ENCODE measurements at regions not wholly inside any gene's neighbourhood (a gene's known extent, or its start where the extent isn't known, plus 50 kb on each side); places are given as distances from the start of the nearest gene placed in this dataset.

GRCh38 chr5:75975496-75975895 is 107.7 kb upstream of the SV2C start:
- TF ChIP-seq ZNF274 (IDR thresholded peaks at IDR 0.05; ENCODE audit: low read depth, low read length) (no peak), YY1 (IDR thresholded peaks at IDR 0.05; ENCODE audit: insufficient read depth, insufficient read length) (no peak), SUZ12 (IDR thresholded peaks at IDR 0.05; ENCODE audit: extremely low read depth, insufficient read depth, insufficient read length) (no peak)
- Histone ChIP-seq H3K9me3 (ENCODE audit: insufficient read depth, low read length) (peaks cover 5% of the 10 kb centered on the region; the same call in 1 of the 2 replicates), H3K4me1 (ENCODE audit: insufficient read depth, insufficient read length) (no peaks in the 10 kb centered on the region), H3K9ac (ENCODE audit: insufficient read length, low read depth) (no peak overlapping the region), H3K27me3 (ENCODE audit: insufficient read depth, insufficient read length) (no peaks in the 10 kb centered on the region), H3K36me3 (ENCODE audit: insufficient read depth, insufficient read length, low read length) (no peaks in the 10 kb centered on the region), H3K4me3 (ENCODE audit: insufficient read length, low read depth) (no peak overlapping the region)
- DNase-seq (ENCODE audit: low read depth, low spot score) = no peak

- H3K4me3 ChIP-seq (ENCODE audit: insufficient read length, low read depth) = no peak overlapping the region
- H3K27me3 ChIP-seq (ENCODE audit: insufficient read depth, insufficient read length) = no peaks in the 10 kb centered on the region
- no peak overlapping the region for H3K9ac ChIP-seq (ENCODE audit: insufficient read length, low read depth)
- no peak for DNase-seq (ENCODE audit: low read depth, low spot score)
- H3K9me3 ChIP-seq (ENCODE audit: insufficient read depth, low read length) = peaks cover 12% of the 10 kb centered on the region
- TF ChIP-seq SUZ12 (IDR thresholded peaks at IDR 0.05; ENCODE audit: extremely low read depth, insufficient read depth, insufficient read length) = no peak
- H3K36me3 ChIP-seq (ENCODE audit: insufficient read depth, insufficient read length, low read length) = no peaks in the 10 kb centered on the region
- no peaks in the 10 kb centered on the region for H3K4me1 ChIP-seq (ENCODE audit: insufficient read depth, insufficient read length)
Observed at GRCh38 chr5:75965292-75965691, 117.9 kb upstream of the SV2C start.

- Histone ChIP-seq H3K4me3 (ENCODE audit: insufficient read length, low read depth) (no peak overlapping the region), H3K27me3 (ENCODE audit: insufficient read depth, insufficient read length) (no peaks in the 10 kb centered on the region), H3K36me3 (ENCODE audit: insufficient read depth, insufficient read length, low read length) (no peaks in the 10 kb centered on the region), H3K9me3 (ENCODE audit: insufficient read depth, low read length) (peaks cover 12% of the 10 kb centered on the region), H3K4me1 (ENCODE audit: insufficient read depth, insufficient read length) (no peaks in the 10 kb centered on the region), H3K9ac (ENCODE audit: insufficient read length, low read depth) (no peak overlapping the region)
- TF ChIP-seq ZNF274 (IDR thresholded peaks at IDR 0.05; ENCODE audit: low read depth, low read length) (no peak), SUZ12 (IDR thresholded peaks at IDR 0.05; ENCODE audit: extremely low read depth, insufficient read depth, insufficient read length) (no peak), YY1 (IDR thresholded peaks at IDR 0.05; ENCODE audit: insufficient read depth, insufficient read length) (no peak)
- DNase-seq (ENCODE audit: low read depth, low spot score) = no peak
Observed at GRCh38 chr5:75964008-75964407, 119.2 kb upstream of the SV2C start.

- H3K9me3 ChIP-seq (ENCODE audit: insufficient read depth, low read length) = peaks cover 12% of the 10 kb centered on the region
- DNase-seq (ENCODE audit: low read depth, low spot score) = no peak
- no peaks in the 10 kb centered on the region for H3K36me3 ChIP-seq (ENCODE audit: insufficient read depth, insufficient read length, low read length)
- H3K4me1 ChIP-seq (ENCODE audit: insufficient read depth, insufficient read length) = no peaks in the 10 kb centered on the region
- no peak overlapping the region for H3K9ac ChIP-seq (ENCODE audit: insufficient read length, low read depth)
- no peak for TF ChIP-seq SUZ12 (IDR thresholded peaks at IDR 0.05; ENCODE audit: extremely low read depth, insufficient read depth, insufficient read length)
- no peak for TF ChIP-seq ZNF274 (IDR thresholded peaks at IDR 0.05; ENCODE audit: low read depth, low read length)
- TF ChIP-seq YY1 (IDR thresholded peaks at IDR 0.05; ENCODE audit: insufficient read depth, insufficient read length) = no peak
- no peaks in the 10 kb centered on the region for H3K27me3 ChIP-seq (ENCODE audit: insufficient read depth, insufficient read length)
- no peak overlapping the region for H3K4me3 ChIP-seq (ENCODE audit: insufficient read length, low read depth)
Observed at GRCh38 chr5:75963554-75963953, 119.6 kb upstream of the SV2C start.

GRCh38 chr5:75961818-75962217 is 121.4 kb upstream of the SV2C start:
- Histone ChIP-seq H3K4me3 (ENCODE audit: insufficient read length, low read depth) (no peak overlapping the region), H3K27me3 (ENCODE audit: insufficient read depth, insufficient read length) (no peaks in the 10 kb centered on the region), H3K9me3 (ENCODE audit: insufficient read depth, low read length) (peaks cover 6% of the 10 kb centered on the region), H3K4me1 (ENCODE audit: insufficient read depth, insufficient read length) (no peaks in the 10 kb centered on the region), H3K36me3 (ENCODE audit: insufficient read depth, insufficient read length, low read length) (no peaks in the 10 kb centered on the region), H3K9ac (ENCODE audit: insufficient read length, low read depth) (no peak overlapping the region)
- DNase-seq (ENCODE audit: low read depth, low spot score) = no peak
- TF ChIP-seq YY1 (IDR thresholded peaks at IDR 0.05; ENCODE audit: insufficient read depth, insufficient read length) = no peak

GRCh38 chr5:75960129-75960528 is 123.1 kb upstream of the SV2C start:
- Histone ChIP-seq H3K36me3 (ENCODE audit: insufficient read depth, insufficient read length, low read length) (no peaks in the 10 kb centered on the region), H3K27me3 (ENCODE audit: insufficient read depth, insufficient read length) (no peaks in the 10 kb centered on the region), H3K4me3 (ENCODE audit: insufficient read length, low read depth) (no peak overlapping the region), H3K4me1 (ENCODE audit: insufficient read depth, insufficient read length) (no peaks in the 10 kb centered on the region), H3K9me3 (ENCODE audit: insufficient read depth, low read length) (no peaks in the 10 kb centered on the region; the same call in 1 of the 2 replicates), H3K9ac (ENCODE audit: insufficient read length, low read depth) (no peak overlapping the region)
- no peak for TF ChIP-seq SUZ12 (IDR thresholded peaks at IDR 0.05; ENCODE audit: extremely low read depth, insufficient read depth, insufficient read length)
- no peak for TF ChIP-seq ZNF274 (IDR thresholded peaks at IDR 0.05; ENCODE audit: low read depth, low read length)
- no peak for TF ChIP-seq YY1 (IDR thresholded peaks at IDR 0.05; ENCODE audit: insufficient read depth, insufficient read length)
- no peak for DNase-seq (ENCODE audit: low read depth, low spot score)

- Histone ChIP-seq H3K9me3 (ENCODE audit: insufficient read depth, low read length) (no peaks in the 10 kb centered on the region; the same call in 1 of the 2 replicates), H3K27me3 (ENCODE audit: insufficient read depth, insufficient read length) (no peaks in the 10 kb centered on the region), H3K9ac (ENCODE audit: insufficient read length, low read depth) (no peak overlapping the region), H3K36me3 (ENCODE audit: insufficient read depth, insufficient read length, low read length) (no peaks in the 10 kb centered on the region), H3K4me3 (ENCODE audit: insufficient read length, low read depth) (no peak overlapping the region), H3K4me1 (ENCODE audit: insufficient read depth, insufficient read length) (no peaks in the 10 kb centered on the region)
- DNase-seq (ENCODE audit: low read depth, low spot score) = no peak
- TF ChIP-seq ZNF274 (IDR thresholded peaks at IDR 0.05; ENCODE audit: low read depth, low read length) (no peak), SUZ12 (IDR thresholded peaks at IDR 0.05; ENCODE audit: extremely low read depth, insufficient read depth, insufficient read length) (no peak), YY1 (IDR thresholded peaks at IDR 0.05; ENCODE audit: insufficient read depth, insufficient read length) (no peak)
Observed at GRCh38 chr5:75952963-75953362, 130.2 kb upstream of the SV2C start.

- Histone ChIP-seq H3K4me1 (ENCODE audit: insufficient read depth, insufficient read length) (no peaks in the 10 kb centered on the region), H3K9me3 (ENCODE audit: insufficient read depth, low read length) (no peaks in the 10 kb centered on the region; the same call in 1 of the 2 replicates), H3K36me3 (ENCODE audit: insufficient read depth, insufficient read length, low read length) (no peaks in the 10 kb centered on the region), H3K4me3 (ENCODE audit: insufficient read length, low read depth) (no peak overlapping the region), H3K27me3 (ENCODE audit: insufficient read depth, insufficient read length) (no peaks in the 10 kb centered on the region), H3K9ac (ENCODE audit: insufficient read length, low read depth) (no peak overlapping the region)
- TF ChIP-seq SUZ12 (IDR thresholded peaks at IDR 0.05; ENCODE audit: extremely low read depth, insufficient read depth, insufficient read length) (no peak), YY1 (IDR thresholded peaks at IDR 0.05; ENCODE audit: insufficient read depth, insufficient read length) (no peak), ZNF274 (IDR thresholded peaks at IDR 0.05; ENCODE audit: low read depth, low read length) (no peak)
- DNase-seq (ENCODE audit: low read depth, low spot score) = no peak
Observed at GRCh38 chr5:75952291-75952690, 130.9 kb upstream of the SV2C start.
